ENCODE measurements at regions not wholly inside any gene's neighbourhood (a gene's known extent, or its start where the extent isn't known, plus 50 kb on each side); places are given as distances from the start of the nearest gene placed in this dataset.

GRCh38 chr1:168480997-168481396, 62.8 kb downstream of the XCL2 start:
- Histone ChIP-seq H2BK120ac (replicated peaks; ENCODE audit: low read depth, low read length) (no peak overlapping the region), H3K27me3 (replicated peaks in 1 of 4; ENCODE audit: control insufficient read depth in 3 of 4, extremely low read depth in 1 of 4, insufficient read depth in 3 of 4, low read length in 3 of 4) (no peaks in the 10 kb centered on the region), H3K23ac (ENCODE audit: insufficient read length) (no peak overlapping the region), H4K91ac (replicated peaks; ENCODE audit: insufficient read length, low read length) (no peak overlapping the region), H2BK15ac (ENCODE audit: low read length) (no peak overlapping the region), H2AK5ac (ENCODE audit: low read depth, low read length) (no peak overlapping the region; the same call in 1 of the 2 replicates), H3K4me3 (ENCODE audit: extremely low read depth in 1 of 4, insufficient read depth in 2 of 4, low read depth in 3 of 4, low read length in 4 of 4) (no peak overlapping the region), H3K18ac (ENCODE audit: extremely low read depth, low read length) (no peak overlapping the region), H2BK5ac (ENCODE audit: low read depth, low read length) (peak overlapping the region; percentile 55; the same call in 1 of the 2 replicates), H4K20me1 (replicated peaks in 1 of 2; ENCODE audit: control insufficient read depth in 1 of 2, insufficient read depth in 2 of 2, low read length in 2 of 2) (no peaks in the 10 kb centered on the region), H4K8ac (ENCODE audit: extremely low read depth, insufficient read depth, low read length) (peak overlapping the region; percentile 38; the same call in 1 of the 2 replicates), H3K4ac (replicated peaks; ENCODE audit: insufficient read length, low read depth, low read length) (no peak overlapping the region), H3K9me3 (ENCODE audit: insufficient read depth in 2 of 2, low read depth in 1 of 2, low read length in 1 of 2) (no peaks in the 10 kb centered on the region), H3K27ac (ENCODE audit: low read depth, low read length) (no peak overlapping the region), H3K4me1 (replicated peaks in 1 of 4; ENCODE audit: control insufficient read depth in 3 of 4, insufficient read depth in 4 of 4, low read length in 3 of 4) (peaks cover 0 to 9% (median 2%) of the 10 kb centered on the region in 4 experiments; a peak in 3 of 7 replicates), H2AFZ (ENCODE audit: low read length) (no peak overlapping the region; the same call in 1 of the 2 replicates), H3K14ac (ENCODE audit: insufficient read length) (no peak overlapping the region), H3K79me2 (ENCODE audit: control insufficient read depth in 1 of 2, insufficient read depth in 2 of 2, low read length in 2 of 2) (no peaks in the 10 kb centered on the region), H3K79me1 (ENCODE audit: low read depth, low read length) (no peaks in the 10 kb centered on the region), H4K5ac (ENCODE audit: insufficient read length, low read depth, low read length) (no peak overlapping the region), H2BK12ac (ENCODE audit: low read depth, low read length) (no peak overlapping the region), H2BK20ac (ENCODE audit: low read length) (peak overlapping the region; percentile 68; the same call in 1 of the 2 replicates), H3K9ac (replicated peaks in 1 of 4; ENCODE audit: extremely low read depth in 1 of 4, low read depth in 3 of 4, low read length in 3 of 4) (no peak overlapping the region), H3K23me2 (ENCODE audit: low read depth, low read length) (no peaks in the 10 kb centered on the region), H3K4me2 (ENCODE audit: insufficient read depth in 1 of 2, low read depth in 2 of 2, low read length in 2 of 2) (no peak overlapping the region), H3K56ac (replicated peaks; ENCODE audit: insufficient read length, low read depth, low read length) (no peak overlapping the region), H3K36me3 (ENCODE audit: control insufficient read depth in 2 of 4, insufficient read depth in 4 of 4, low read length in 3 of 4) (no peaks in the 10 kb centered on the region)
- POLR2A ChIA-PET (ENCODE audit: partially characterized antibody) = interaction anchor here (1.0 to 1.4 kb wide), 2 partner anchors 10 to 11 kb away, joined by 3 read pairs; no protein-coding TSS in a partner anchor
- CTCF ChIA-PET (ENCODE audit: partially characterized antibody) = interaction anchor here (1.1 to 1.8 kb wide), 5 partner anchors 11 to 49 kb away, joined by 3 to 7 read pairs (median 3); no protein-coding TSS in a partner anchor
- no peak for TF ChIP-seq FOSL1 (IDR thresholded peaks at IDR 0.05; ENCODE audit: insufficient read depth, low read depth, low read length)
- TF ChIP-seq RAD21 (IDR thresholded peaks at IDR 0.05 in 1 of 2, conservative IDR thresholded peaks at IDR 0.05 in 1 of 2; ENCODE audit: low read depth in 2 of 2, low read length in 2 of 2) = no peak
- TF ChIP-seq KDM5A (IDR thresholded peaks at IDR 0.05; ENCODE audit: low read length) = no peak
- TF ChIP-seq RXRA (IDR thresholded peaks at IDR 0.05; ENCODE audit: insufficient read depth, low read depth, low read length) = no peak
- WGBS, 2 experiments (ENCODE audit: extremely low coverage in 1 of 2, insufficient coverage in 1 of 2, insufficient read length in 1 of 2, insufficient replicate concordance in 2 of 2, low coverage in 1 of 2, low lambda C conversion rate in 2 of 2, missing lambda C conversion rate in 1 of 2) = 88% methylated on average over 2 of the region's 2 CpGs; no CpG with 5 or more reads in 1 of the 2 experiments
- FAIRE-seq = no peak
- no peak for DNase-seq (ENCODE audit: low read depth in 1 of 2, low spot score in 2 of 2)

Measured in H1 (cell line).